ENCODE measurements at regions not wholly inside any gene's neighbourhood (a gene's known extent, or its start where the extent isn't known, plus 50 kb on each side); places are given as distances from the start of the nearest gene placed in this dataset.
"Not testable (repeated sequence)": the region's sequence is repeated elsewhere in the genome, so short reads cannot be mapped to it uniquely, and the experiment has no call there.

GRCh38 chr4:30182786-30183185, 537.4 kb upstream of the PCDH7 start:
- no peaks in the 10 kb centered on the region for H3K27me3 Mint-ChIP-seq (ENCODE audit: low read depth)
- H3K4me1 Mint-ChIP-seq (ENCODE audit: low read depth) = no peaks in the 10 kb centered on the region
- peaks cover 23% of the 10 kb centered on the region for H3K9me3 Mint-ChIP-seq
- no peak overlapping the region for H3K4me3 Mint-ChIP-seq
- no peak overlapping the region for H3K27ac Mint-ChIP-seq
- H3K36me3 Mint-ChIP-seq (ENCODE audit: low read depth) = no peaks in the 10 kb centered on the region

GRCh38 chr4:30191902-30192301, 528.3 kb upstream of the PCDH7 start:
- Mint-ChIP-seq H3K27ac (no peak overlapping the region), H3K4me1 (ENCODE audit: low read depth) (no peaks in the 10 kb centered on the region)

GRCh38 chr4:30207389-30207788, 512.8 kb upstream of the PCDH7 start:
- no peaks in the 10 kb centered on the region for H3K36me3 Mint-ChIP-seq (ENCODE audit: low read depth)
- H3K4me1 Mint-ChIP-seq (ENCODE audit: low read depth) = no peaks in the 10 kb centered on the region
- H3K4me3 Mint-ChIP-seq = no peak overlapping the region
- H3K27ac Mint-ChIP-seq = no peak overlapping the region
- H3K9me3 Mint-ChIP-seq = peaks cover 25% of the 10 kb centered on the region
- H3K27me3 Mint-ChIP-seq (ENCODE audit: low read depth) = no peaks in the 10 kb centered on the region

More at GRCh38 chr4:30191902-30192301, 528.3 kb upstream of the PCDH7 start:
- Mint-ChIP-seq H3K27me3 (ENCODE audit: low read depth) (no peaks in the 10 kb centered on the region), H3K36me3 (ENCODE audit: low read depth) (no peaks in the 10 kb centered on the region), H3K4me3 (no peak overlapping the region), H3K9me3 (peaks cover 27% of the 10 kb centered on the region)

- Mint-ChIP-seq H3K4me3 (no peak overlapping the region), H3K4me1 (ENCODE audit: low read depth) (no peaks in the 10 kb centered on the region), H3K9me3 (peaks cover 23% of the 10 kb centered on the region), H3K27me3 (ENCODE audit: low read depth) (no peaks in the 10 kb centered on the region), H3K27ac (no peak overlapping the region), H3K36me3 (ENCODE audit: low read depth) (no peaks in the 10 kb centered on the region)
These were observed 511.3 kb upstream of the PCDH7 start for GRCh38 chr4:30208731-30209435.

- H3K36me3 Mint-ChIP-seq (ENCODE audit: low read depth) = not testable (repeated sequence)
These were observed 504.2 kb upstream of the PCDH7 start for GRCh38 chr4:30215973-30216372.

GRCh38 chr4:30245140-30245539, 475.0 kb upstream of the PCDH7 start:
- Mint-ChIP-seq H3K4me3 (no peak overlapping the region), H3K27me3 (ENCODE audit: low read depth) (no peaks in the 10 kb centered on the region), H3K9me3 (peaks cover 35% of the 10 kb centered on the region), H3K4me1 (ENCODE audit: low read depth) (no peaks in the 10 kb centered on the region), H3K27ac (no peak overlapping the region), H3K36me3 (ENCODE audit: low read depth) (no peaks in the 10 kb centered on the region)

More at GRCh38 chr4:30215973-30216372, 504.2 kb upstream of the PCDH7 start:
- not testable (repeated sequence) for H3K4me3 Mint-ChIP-seq; H3K4me1 Mint-ChIP-seq (ENCODE audit: low read depth); H3K27me3 Mint-ChIP-seq (ENCODE audit: low read depth); H3K27ac Mint-ChIP-seq
- peaks cover 53% of the 10 kb centered on the region for H3K9me3 Mint-ChIP-seq

GRCh38 chr4:30256116-30256832, 463.9 kb upstream of the PCDH7 start:
- H3K36me3 Mint-ChIP-seq (ENCODE audit: low read depth) = no peaks in the 10 kb centered on the region
- no peak overlapping the region for H3K4me3 Mint-ChIP-seq
- no peak overlapping the region for H3K27ac Mint-ChIP-seq
- H3K27me3 Mint-ChIP-seq (ENCODE audit: low read depth) = no peaks in the 10 kb centered on the region
- H3K4me1 Mint-ChIP-seq (ENCODE audit: low read depth) = no peaks in the 10 kb centered on the region
- peaks cover 15% of the 10 kb centered on the region for H3K9me3 Mint-ChIP-seq

GRCh38 chr4:30258949-30259348, 461.2 kb upstream of the PCDH7 start:
- Mint-ChIP-seq H3K27ac (no peak overlapping the region), H3K27me3 (ENCODE audit: low read depth) (no peaks in the 10 kb centered on the region), H3K4me1 (ENCODE audit: low read depth) (no peaks in the 10 kb centered on the region), H3K36me3 (ENCODE audit: low read depth) (no peaks in the 10 kb centered on the region), H3K9me3 (peaks cover 8% of the 10 kb centered on the region), H3K4me3 (no peak overlapping the region)

GRCh38 chr4:30262379-30262778, 457.8 kb upstream of the PCDH7 start:
- Mint-ChIP-seq H3K4me3 (no peak overlapping the region), H3K27ac (no peak overlapping the region), H3K36me3 (ENCODE audit: low read depth) (no peaks in the 10 kb centered on the region), H3K27me3 (ENCODE audit: low read depth) (no peaks in the 10 kb centered on the region), H3K9me3 (peaks cover 6% of the 10 kb centered on the region), H3K4me1 (ENCODE audit: low read depth) (no peaks in the 10 kb centered on the region)

- Mint-ChIP-seq H3K27ac (no peak overlapping the region), H3K4me1 (ENCODE audit: low read depth) (no peaks in the 10 kb centered on the region), H3K27me3 (ENCODE audit: low read depth) (no peaks in the 10 kb centered on the region), H3K4me3 (no peak overlapping the region), H3K36me3 (ENCODE audit: low read depth) (no peaks in the 10 kb centered on the region), H3K9me3 (peaks cover 7% of the 10 kb centered on the region)
These were observed 455.7 kb upstream of the PCDH7 start for GRCh38 chr4:30264465-30264864.

GRCh38 chr4:30265716-30266115, 454.5 kb upstream of the PCDH7 start:
- no peak overlapping the region for H3K4me3 Mint-ChIP-seq
- no peaks in the 10 kb centered on the region for H3K36me3 Mint-ChIP-seq (ENCODE audit: low read depth)
- no peak overlapping the region for H3K27ac Mint-ChIP-seq
- peaks cover 16% of the 10 kb centered on the region for H3K9me3 Mint-ChIP-seq
- H3K27me3 Mint-ChIP-seq (ENCODE audit: low read depth) = no peaks in the 10 kb centered on the region
- no peaks in the 10 kb centered on the region for H3K4me1 Mint-ChIP-seq (ENCODE audit: low read depth)

GRCh38 chr4:30268370-30268769, 451.8 kb upstream of the PCDH7 start:
- Mint-ChIP-seq H3K36me3 (ENCODE audit: low read depth) (no peaks in the 10 kb centered on the region), H3K27me3 (ENCODE audit: low read depth) (no peaks in the 10 kb centered on the region), H3K4me1 (ENCODE audit: low read depth) (no peaks in the 10 kb centered on the region), H3K27ac (no peak overlapping the region), H3K4me3 (no peak overlapping the region), H3K9me3 (peaks cover 28% of the 10 kb centered on the region)

- H3K36me3 Mint-ChIP-seq (ENCODE audit: low read depth) = no peaks in the 10 kb centered on the region
- no peaks in the 10 kb centered on the region for H3K27me3 Mint-ChIP-seq (ENCODE audit: low read depth)
- no peak overlapping the region for H3K27ac Mint-ChIP-seq
- peaks cover 27% of the 10 kb centered on the region for H3K9me3 Mint-ChIP-seq
- H3K4me3 Mint-ChIP-seq = no peak overlapping the region
- no peaks in the 10 kb centered on the region for H3K4me1 Mint-ChIP-seq (ENCODE audit: low read depth)
These were observed 450.3 kb upstream of the PCDH7 start for GRCh38 chr4:30269850-30270249.

GRCh38 chr4:30281986-30282385, 438.2 kb upstream of the PCDH7 start:
- Mint-ChIP-seq H3K4me1 (ENCODE audit: low read depth) (no peaks in the 10 kb centered on the region), H3K27me3 (ENCODE audit: low read depth) (no peaks in the 10 kb centered on the region), H3K9me3 (peaks cover 10% of the 10 kb centered on the region), H3K36me3 (ENCODE audit: low read depth) (no peaks in the 10 kb centered on the region), H3K4me3 (no peak overlapping the region), H3K27ac (no peak overlapping the region)

GRCh38 chr4:30283336-30283735, 436.8 kb upstream of the PCDH7 start:
- Mint-ChIP-seq H3K27ac (no peak overlapping the region), H3K27me3 (ENCODE audit: low read depth) (no peaks in the 10 kb centered on the region), H3K4me3 (no peak overlapping the region), H3K4me1 (ENCODE audit: low read depth) (no peaks in the 10 kb centered on the region), H3K36me3 (ENCODE audit: low read depth) (no peaks in the 10 kb centered on the region), H3K9me3 (peaks cover 14% of the 10 kb centered on the region)
